HG03460 (cell line): ENCODE measurements at regions not wholly inside any gene's neighbourhood (a gene's known extent, or its start where the extent isn't known, plus 50 kb on each side); places are given as distances from the start of the nearest gene placed in this dataset.

Source experiments
- ATAC-seq: cut with Tn5 transposase; IDR thresholded peaks from one replicate; pipeline ENCODE4 v1.9.1; 2021; ENCODE audit not compliant: unreplicated experiment

DNA sequence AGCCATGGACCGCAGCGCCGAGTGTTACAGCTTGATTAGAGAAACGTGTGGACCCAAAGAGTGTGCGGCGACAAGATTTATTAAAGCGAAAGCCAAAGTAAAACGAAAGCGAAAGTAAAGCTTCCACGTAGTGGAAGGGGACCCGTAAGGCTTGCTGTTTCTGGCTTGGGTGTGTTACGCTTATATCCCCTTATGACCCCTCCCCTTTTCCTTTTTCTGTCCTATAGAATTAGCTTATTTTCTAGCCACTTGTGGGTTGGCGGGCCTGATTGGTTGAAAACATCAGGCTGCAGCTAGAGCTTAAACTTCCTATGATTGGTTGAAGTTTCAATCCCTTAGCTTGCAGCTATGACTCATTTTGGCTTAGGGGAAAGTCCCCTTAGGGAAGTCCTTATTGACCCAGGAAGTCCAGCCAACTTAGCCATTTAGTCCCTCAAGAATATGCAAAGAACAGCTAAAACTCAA, 969.7 kb downstream of the DCDC2C start:
- ATAC-seq, result no peak

DNA sequence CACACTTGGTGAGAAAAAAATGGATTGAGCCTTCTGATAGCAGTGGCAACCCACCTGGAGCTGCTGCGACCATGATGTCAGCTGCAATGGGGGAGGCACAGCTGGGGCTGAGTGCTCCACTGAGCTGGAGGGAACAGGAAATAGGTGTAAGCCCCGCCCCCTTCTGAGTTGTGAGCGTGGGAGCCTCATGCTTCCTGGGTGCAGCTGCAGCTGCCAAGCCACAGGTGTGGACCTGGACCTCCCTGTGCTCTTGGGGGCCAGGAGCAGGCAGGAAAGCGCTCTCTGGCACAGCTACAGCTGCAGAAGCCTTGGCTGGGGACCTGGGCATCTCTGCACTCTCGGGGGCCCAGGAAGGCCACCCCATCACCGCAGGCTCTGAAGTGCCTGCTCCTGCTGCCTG, 970.6 kb downstream of the DCDC2C start:
- ATAC-seq, result no peak

DNA sequence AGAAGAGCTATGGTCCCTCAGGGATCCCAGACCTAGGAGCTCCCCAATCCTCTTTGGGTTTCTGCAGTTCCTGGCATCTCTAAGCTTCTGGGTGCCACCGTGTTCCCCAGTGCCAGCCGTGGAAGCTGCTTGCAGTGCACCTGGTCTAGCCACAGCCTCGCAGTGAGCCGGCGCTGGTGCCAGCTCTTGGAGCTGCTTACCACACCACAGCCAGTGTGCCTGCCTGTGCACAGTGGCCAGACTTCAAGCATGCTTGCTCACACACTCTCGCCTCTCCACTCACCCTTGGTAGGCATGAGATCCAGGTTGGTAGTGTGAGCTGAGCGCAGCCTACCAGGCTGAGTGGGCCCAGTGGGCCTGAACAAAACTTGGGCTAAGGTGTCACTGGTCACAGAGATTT, 971.9 kb downstream of the DCDC2C start:
- ATAC-seq, result no peak

DNA sequence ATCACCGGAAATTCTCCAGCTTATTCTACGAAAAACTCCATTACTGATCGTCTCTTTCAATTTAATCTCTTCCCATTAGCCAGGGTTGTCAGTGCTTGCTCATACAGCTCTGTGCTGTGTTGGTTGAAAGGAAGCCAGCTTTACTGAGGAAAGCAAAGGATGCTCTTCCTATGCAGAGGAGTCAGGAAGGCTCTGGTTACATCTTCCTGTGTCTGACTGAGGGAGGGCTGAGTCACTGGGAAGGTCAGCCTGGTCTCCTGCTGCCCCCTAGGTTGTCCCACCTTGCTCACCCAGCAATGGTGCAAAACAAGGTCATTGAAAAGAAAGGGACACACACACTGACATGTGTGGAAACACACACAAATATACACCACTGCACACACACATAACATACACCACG, 975.6 kb downstream of the DCDC2C start:
- no peak for ATAC-seq

DNA sequence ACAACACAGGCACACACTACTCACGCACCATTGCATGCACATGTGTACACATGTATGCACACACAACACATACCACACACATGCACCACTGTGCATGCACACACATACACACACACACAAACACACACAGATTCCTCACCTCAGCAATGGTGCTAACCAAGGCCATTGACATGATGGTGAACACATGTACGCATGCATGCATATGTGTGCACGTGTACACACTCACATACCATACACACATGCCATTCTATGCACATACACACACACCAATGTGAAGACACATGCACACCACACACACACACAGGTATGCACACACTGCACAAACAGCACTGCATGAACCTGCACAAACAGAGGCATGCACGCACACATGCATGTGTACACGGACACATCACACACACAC, 976.0 kb downstream of the DCDC2C start:
- no peak for ATAC-seq

DNA sequence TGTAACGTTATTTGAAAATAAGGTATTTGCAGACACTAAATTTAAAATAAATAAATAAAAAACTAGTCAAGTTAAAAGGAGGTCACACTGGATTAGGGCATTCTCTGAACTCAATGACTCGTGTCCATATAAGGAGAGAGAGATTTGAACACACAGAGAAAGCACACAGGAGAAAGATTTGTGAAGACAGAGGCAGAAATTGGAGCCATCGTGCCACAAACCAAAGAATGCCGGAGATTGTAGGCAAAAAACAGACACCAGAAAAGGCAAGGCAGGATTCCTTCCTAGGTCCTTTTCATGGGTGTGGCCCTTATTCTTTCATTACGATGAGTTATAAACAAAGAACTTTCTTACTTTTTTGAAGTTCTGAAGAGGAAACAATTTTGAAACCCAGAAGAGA, 981.5 kb downstream of the DCDC2C start:
- no peak for ATAC-seq

DNA sequence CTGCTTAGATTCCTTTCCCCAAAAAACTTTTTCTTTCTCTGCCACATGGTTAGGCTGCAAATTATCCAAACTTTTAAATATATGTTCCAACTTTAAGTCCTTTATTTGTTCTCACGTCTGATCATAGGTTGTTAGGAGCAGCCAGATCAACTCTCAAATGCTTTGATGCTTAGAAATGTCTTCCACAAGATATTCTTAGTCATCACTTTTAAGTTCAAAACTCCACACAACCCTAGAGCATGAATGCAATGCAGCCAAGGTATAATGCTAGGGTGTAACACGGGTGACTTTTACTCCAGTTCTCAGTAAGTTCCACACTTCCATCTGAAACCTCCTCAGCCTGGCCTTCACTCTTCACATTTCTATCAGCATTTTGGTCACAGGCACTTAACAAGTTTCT, 987.5 kb downstream of the DCDC2C start:
- ATAC-seq, result no peak

DNA sequence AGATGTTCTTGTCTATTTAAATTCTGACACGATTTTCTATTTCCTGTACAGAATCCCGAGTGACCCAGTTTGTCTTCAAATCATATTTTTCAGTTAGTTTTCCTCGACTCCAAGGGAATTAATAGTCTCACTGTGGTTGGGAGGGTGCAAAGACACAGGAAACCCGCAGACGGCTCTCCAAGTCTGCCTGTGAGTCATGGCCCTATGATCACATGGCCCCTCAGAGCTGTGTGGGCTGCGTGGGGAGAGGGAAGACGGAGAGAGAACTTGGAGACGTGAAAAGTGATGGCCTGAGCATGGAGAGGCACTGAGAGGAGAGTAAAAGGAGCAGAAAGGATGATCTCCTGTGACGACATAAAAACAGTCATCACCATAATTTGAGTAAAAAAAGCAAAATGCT, 989.9 kb downstream of the DCDC2C start:
- no peak for ATAC-seq

DNA sequence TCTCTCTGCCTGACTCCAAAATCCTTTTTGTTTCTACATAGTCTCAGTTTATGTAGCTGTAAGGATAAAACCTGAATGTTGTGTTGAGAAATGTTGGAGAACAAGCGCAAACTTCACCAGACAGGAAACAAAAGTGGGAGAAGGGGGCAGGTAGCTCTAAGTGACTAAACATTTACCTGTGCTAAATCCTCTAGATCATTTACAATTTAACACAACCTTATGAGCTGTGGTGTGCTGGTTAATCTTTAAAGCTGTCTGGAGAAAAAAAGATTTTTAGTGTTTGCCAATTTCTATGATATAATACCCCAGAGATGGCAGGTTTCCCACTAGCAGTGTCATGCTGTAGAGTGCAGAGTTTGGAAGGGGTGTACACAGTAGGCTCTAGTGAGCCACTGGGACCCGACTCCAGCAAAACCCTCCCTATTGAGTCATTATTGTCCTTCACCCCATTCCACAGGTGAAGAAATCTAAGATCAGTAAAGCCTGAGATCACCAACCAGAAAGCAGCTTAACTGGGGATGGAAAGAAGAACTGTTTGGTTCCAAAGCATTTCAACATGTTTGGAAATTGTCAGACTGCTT, 992.0 kb downstream of the DCDC2C start:
- no peak for ATAC-seq

DNA sequence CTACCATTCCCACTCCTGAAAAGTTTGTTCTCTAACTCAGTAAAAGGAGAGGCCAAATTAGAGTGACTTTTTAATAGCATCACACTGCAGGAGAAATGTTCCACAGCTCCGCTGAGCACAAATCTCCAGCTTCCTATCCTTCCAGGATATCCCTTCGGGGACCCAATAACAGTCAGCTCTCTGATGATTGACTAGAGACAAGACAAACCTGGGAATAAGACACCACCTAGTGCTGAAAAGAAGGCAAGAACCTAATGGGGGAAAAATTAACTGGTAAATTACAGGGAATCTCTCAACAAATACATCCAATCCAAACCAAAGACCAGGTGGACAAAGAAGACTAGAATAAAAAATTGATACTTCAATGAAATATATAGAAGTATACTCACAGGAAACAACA, 977.1 kb upstream of the SOX11 start:
- no peak for ATAC-seq

DNA sequence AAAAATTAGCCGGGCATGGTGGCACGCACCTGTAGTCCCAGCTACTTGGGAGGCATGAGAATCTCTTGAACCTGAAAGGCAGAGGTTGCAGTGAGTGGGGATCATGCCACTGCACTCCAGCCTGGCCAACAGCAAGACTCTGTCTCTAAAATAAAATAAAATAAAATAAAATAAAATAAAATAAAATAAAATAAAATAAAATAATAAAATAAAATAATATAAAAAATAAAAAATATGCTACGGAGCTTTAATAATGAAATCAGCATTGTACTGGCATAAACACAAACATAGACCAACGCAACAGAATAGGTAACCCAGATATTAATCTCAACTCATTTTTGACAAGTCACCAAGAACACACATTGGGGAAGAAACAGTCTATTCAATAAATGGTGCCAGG, 973.4 kb upstream of the SOX11 start:
- ATAC-seq, result no peak

DNA sequence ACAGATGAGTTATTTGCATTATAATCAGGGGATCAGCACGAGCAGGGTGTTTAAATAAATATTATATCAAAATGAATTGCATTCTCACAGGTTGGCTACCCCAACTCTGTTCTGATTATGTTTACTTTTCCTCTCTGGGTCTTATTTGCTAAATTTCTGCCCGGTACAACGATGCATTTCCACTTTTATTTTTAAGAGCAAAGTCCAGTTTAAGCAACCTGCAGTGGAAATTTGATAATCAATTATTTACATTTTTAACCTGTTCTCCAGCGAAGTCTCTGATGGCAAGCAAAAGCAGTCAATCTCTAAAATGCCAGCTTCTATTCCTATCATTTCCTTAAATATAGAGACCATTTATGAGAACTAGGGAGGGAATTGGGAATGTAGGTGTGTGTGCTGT, 966.6 kb upstream of the SOX11 start:
- ATAC-seq, result no peak

DNA sequence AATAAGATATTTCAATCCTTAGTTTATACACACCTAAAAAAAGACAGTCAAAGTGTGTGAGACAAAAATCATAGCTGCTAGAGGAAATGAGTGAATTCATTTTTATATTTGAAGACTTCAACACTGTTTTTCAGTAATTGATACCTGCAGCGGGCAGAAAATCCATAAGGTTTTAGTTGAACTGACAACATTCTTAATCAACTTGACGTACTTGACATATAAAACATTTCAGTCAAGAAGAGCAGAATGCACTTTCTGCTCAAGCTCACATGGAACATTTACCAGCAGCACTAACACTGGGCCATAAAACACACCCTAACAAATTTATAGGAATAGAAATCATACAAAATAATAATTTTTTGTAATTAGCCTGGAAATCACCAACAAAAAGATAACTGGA, 959.6 kb upstream of the SOX11 start:
- ATAC-seq, result no peak

DNA sequence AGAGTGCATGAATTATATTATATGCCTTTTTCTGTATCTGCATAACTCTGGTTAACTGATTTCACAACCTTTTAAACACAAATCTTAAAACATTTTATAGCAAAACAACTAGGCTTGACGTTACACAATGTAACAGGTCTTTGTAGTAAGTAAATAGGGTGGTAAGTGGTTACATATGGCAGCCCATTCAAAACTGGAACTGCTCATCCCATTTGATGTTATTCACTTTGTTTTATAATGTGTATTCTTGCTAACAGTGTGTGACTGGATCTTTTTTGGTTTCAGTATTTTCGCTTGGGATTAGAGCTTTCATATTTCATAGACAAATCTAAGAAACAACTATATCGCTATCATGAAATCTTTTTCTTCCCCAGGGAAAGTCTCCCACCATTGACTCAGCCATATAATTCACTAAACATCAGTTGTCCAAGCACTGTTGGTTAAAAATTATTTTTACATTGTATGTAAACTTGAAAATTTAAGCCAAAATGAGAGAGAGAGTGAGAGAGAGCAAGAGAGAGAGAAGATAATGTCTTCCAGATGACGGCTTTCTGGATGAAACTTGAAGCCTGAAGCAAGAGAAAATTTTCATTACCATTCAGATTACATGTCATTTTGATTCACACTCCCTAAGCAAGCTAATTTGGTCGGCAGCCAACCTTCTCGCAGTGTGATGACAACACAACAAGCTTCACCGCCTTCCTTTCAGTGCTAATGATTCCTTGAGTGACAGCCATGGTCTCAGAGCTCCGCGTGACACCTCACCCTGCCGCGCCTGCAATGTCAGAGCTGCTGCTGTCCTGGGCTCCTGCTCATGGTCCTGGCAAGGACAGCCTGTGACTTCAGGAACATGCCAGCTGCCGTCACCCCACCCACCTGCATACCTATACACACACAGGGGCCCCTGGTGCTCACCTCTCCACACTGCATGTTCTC, 946.9 kb upstream of the SOX11 start:
- ATAC-seq, result no peak

DNA sequence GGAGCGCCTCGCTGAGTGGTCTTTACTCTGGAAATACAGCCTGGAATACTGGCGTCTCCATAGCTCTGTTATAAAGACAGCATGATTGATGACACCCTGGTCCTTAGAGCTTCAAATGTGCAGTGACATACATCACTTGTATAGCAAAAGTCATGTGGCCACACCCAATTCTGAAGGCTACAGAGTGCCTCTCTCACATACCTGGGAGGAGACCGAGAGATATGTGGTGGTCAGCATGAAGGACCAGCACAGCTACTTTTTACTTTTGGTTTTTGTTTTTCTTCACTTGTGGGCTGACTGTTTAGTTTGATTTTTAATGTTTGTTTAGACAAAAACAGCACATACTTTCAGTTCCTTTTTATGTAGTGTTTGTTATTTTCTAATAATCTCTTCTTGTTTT, 938.5 kb upstream of the SOX11 start:
- ATAC-seq, result no peak

DNA sequence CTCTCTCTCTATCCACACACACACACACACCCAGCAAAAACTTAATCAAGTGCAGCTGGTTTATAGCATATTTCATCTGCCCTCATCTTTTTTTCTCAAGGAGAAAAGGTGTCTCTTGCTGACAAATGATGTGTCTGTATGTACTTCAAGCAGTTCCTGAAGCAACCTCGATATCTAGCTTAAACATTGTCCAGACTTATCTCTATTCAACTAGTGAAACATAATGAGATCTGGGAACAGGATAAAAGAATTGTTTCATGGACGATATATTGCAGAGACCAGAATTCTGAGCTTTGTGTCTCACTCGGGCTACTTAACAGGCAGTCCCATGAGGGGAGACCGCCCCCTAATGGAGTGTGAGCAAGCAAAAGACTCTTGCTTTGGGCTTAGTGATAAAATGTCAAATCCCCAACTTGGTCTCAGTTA, 929.2 kb upstream of the SOX11 start:
- ATAC-seq, result no peak

DNA sequence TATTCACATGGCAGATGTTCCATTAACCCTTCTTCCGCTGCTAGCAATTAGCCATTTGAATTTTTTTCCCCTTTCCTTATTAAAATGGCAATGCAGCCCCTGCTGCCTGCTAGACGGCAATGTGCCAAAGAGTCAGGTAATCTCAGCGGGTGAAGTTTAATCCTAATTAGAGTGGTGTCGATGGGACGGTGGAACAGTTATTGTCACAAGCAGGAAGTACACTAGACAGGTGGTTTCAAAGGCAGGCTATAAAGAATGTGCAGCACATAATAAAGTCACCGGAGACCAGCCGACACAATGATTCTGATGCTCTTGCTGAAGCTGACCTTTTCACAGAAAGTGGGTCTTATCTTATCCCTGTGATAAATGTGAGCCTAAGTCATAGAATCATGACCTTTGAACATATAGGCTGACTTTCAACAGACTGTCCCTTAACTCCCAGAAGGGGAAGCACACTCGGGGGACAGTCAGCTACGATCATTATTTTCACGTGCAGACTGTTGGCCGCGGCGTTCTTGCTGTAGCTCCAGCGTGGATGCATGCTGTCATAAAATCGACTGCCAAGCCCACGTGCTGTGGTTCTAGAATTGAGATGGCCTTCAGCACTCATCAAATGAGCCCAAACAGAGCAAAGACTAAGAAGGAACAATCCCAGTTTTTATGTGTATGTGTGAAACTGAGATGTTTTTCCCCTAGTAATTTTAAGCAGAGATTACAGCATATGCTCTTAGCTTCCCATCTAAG, 926.2 kb upstream of the SOX11 start:
- no peak for ATAC-seq

DNA sequence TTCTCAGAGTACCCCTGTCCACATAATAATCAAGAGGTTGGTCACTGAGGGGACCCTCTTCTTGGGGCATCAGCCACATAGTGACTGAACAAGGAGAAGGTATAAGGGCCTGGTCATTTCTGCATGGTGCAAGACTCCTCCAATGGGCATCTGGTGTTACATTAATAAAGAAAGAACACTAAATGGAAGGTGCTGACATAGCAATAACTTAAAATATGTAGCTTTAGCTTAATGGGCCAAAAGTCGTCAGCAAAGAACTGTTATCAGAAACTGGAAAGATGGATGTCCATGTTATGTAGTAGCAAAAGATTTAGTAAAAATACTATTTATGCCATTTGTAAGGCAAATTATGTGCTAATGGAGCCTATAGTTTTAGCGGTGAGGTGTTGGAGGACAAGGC, 916.5 kb upstream of the SOX11 start:
- no peak for ATAC-seq

DNA sequence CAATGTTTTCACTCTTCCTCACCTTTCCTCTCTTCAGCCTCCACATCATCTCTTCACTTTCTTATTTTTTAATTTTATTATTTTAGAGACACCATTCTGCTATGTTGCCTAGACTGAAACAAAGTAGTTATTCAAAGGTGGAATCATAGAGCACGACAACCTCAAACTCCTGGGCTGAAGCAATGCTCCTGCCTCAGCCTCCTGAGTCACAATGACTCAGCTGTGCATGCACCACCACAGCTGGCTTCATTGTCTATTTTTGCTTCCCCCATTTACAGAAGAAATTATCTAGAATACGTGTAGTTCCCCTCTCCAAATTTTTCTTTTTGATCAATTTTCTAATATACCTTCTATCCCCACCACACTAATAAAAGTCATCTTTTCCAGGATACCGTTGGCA, 911.5 kb upstream of the SOX11 start:
- no peak for ATAC-seq

DNA sequence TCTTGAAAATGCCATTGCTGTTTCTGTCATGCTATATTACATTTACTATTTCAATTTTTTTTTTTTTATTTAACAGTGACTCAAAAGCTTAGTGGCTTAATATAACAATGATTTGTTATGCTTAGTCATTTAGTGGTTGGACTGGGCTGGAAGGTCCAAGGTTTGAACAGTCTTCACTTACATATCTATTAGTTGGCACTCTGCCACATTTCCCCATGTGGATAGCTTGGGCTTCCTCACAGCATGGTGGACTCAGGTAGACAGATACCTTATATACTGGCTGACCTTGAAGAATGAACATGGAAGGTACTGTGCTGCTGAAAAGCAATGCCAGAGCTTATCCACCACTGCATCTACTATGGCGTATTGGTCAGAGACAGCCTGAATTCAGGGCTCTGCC, 909.5 kb upstream of the SOX11 start:
- no peak for ATAC-seq

DNA sequence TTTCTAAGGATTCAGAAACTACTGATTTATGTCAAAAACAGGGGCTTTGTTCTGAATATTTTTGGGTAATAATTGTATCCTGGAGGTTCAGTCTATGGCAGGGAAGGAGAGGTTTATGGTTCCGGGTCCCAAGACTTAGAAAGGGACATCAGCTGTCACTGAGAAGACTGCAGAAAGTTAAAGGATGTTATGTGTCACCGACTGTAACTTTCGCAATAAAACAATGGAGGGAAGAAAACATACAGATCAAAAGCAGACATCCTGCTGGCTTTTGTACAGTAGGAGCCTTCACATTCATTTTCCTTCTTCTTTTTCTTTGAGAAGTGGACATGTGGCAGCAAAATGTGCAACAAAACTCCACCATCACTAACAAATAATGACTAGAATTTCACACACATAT, 900.7 kb upstream of the SOX11 start:
- no peak for ATAC-seq

DNA sequence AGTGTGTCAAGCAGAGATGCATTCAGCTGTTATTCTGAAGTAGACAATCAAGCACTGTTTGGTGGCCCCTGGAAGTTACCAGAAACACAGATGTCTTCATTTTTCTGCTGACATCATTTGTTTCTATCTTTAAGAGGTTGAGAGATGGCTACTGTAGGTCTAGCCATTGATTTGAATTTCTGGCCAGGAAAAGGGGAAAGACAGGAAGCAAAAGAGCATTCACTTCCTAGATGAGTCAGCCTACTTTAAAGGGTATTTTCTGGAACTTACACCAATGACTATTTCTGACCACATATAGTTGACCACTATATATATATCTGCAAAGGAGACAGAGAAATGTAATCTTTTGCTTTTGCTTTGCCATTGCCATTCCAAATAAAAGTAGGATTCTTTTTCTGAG, 900.1 kb upstream of the SOX11 start:
- ATAC-seq, result no peak
